Rectal smooth muscle tissue (tissue), 1 donor: ENCODE measurements at regions not wholly inside any gene's neighbourhood (a gene's known extent, or its start where the extent isn't known, plus 50 kb on each side); places are given as distances from the start of the nearest gene placed in this dataset.
"Not testable (repeated sequence)": the region's sequence is repeated elsewhere in the genome, so short reads cannot be mapped to it uniquely, and the experiment has no call there.

Experiments used
- H3K27ac ChIP-seq: one replicate; pipeline ENCODE4 v1.7.0; 2013; ENCODE audit warnings: low read depth, low read length, inconsistent platforms
- H3K27me3 ChIP-seq: one replicate; pipeline ENCODE4 v1.7.0; 2013; ENCODE audit warnings: low read length; ENCODE audit not compliant: control insufficient read depth, insufficient read depth
- H3K36me3 ChIP-seq: one replicate; pipeline ENCODE4 v1.7.0; 2013; ENCODE audit warnings: low read length; ENCODE audit not compliant: control insufficient read depth, insufficient read depth
- H3K4me1 ChIP-seq: one replicate; pipeline ENCODE4 v1.7.0; 2013; ENCODE audit warnings: low read length; ENCODE audit not compliant: control insufficient read depth, insufficient read depth
- H3K4me3 ChIP-seq: one replicate; pipeline ENCODE4 v1.7.0; 2013; ENCODE audit warnings: low read length
- H3K9ac ChIP-seq: one replicate; pipeline ENCODE4 v1.7.0; 2013; ENCODE audit warnings: low read length

GRCh38 chr13:88472316-88472715 lies 801.1 kb downstream of the SLITRK5 start:
- Histone ChIP-seq H3K4me3 (no peak overlapping the region), H3K9ac (no peak overlapping the region)

GRCh38 chr13:88483202-88483601 lies 812.0 kb downstream of the SLITRK5 start:
- Histone ChIP-seq H3K36me3 (no peaks in the 10 kb centered on the region), H3K4me1 (no peaks in the 10 kb centered on the region), H3K4me3 (no peak overlapping the region), H3K9ac (no peak overlapping the region), H3K27ac (no peak overlapping the region), H3K27me3 (no peaks in the 10 kb centered on the region)

More at GRCh38 chr13:88472316-88472715, 801.1 kb downstream of the SLITRK5 start:
- Histone ChIP-seq H3K27ac (no peak overlapping the region), H3K4me1 (no peaks in the 10 kb centered on the region), H3K36me3 (no peaks in the 10 kb centered on the region), H3K27me3 (no peaks in the 10 kb centered on the region)

DNA sequence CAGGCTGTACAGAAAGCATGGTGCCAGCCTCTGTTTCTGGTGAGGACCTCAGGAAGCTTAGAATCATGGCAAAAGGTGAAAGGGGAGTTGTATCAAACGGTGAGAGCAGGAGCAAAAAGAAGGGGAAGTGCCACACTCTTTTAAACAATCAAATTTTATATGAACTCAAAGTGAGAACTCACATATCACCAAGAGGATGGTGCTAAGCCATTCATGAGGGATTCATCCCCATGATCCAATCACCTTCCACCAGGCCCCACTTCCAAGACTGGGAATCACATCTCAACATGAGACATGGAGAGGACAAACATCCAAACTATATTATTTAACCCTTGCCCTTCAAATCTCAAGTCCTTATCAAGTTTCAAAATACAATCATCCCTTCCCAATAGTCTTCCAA lies 836.7 kb downstream of the SLITRK5 start:
- Histone ChIP-seq H3K36me3 (no peaks in the 10 kb centered on the region), H3K4me1 (no peaks in the 10 kb centered on the region), H3K27me3 (no peaks in the 10 kb centered on the region), H3K9ac (no peak overlapping the region), H3K4me3 (no peak overlapping the region), H3K27ac (no peak overlapping the region)

DNA sequence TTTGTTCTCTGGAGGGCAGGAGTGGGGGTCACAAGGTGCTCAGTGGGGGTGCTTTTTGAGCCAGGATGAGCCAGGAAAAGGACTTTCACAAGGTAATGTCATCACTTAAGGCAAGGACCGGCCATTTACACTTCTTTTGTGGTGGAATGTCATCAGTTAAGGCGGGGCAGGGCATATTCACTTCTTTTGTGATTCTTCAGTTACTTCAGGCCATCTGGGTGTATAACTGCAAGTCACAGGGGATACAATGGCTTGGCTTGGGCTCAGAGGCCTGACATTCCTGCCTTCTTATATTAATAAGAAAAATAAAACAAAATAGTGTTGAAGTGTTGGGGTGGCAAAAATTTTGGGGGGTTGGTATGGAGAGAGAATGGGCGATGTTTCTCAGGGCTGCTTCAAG lies 841.8 kb downstream of the SLITRK5 start:
- H3K36me3 ChIP-seq, H3K4me3 ChIP-seq, H3K27me3 ChIP-seq, H3K9ac ChIP-seq, H3K4me1 ChIP-seq, H3K27ac ChIP-seq: not testable (repeated sequence)

- H3K27ac ChIP-seq: no peak overlapping the region
- no peaks in the 10 kb centered on the region for H3K27me3 ChIP-seq
- no peak overlapping the region for H3K4me3 ChIP-seq
- H3K4me1 ChIP-seq: no peaks in the 10 kb centered on the region
- no peak overlapping the region for H3K9ac ChIP-seq
- no peaks in the 10 kb centered on the region for H3K36me3 ChIP-seq
Observed at GRCh38 chr13:88526186-88526852, 855.1 kb downstream of the SLITRK5 start.

DNA sequence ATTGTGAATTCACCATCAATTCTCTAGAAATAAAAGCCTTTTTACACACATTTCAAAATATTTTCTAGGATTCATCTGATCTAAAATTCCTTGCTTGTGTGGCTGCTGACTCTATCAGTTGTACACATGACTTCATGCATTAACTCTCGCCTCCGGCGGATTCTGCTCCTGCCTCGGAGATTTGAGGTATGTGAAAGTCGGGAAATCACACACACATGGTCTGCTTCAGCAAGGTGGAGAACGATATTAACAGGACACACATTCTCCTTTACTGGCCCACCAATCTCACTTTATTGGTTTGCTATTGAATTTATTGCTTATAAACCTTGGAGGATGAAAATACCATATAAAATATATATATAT lies 855.7 kb downstream of the SLITRK5 start:
- Histone ChIP-seq H3K36me3 (no peaks in the 10 kb centered on the region), H3K27ac (no peak overlapping the region), H3K4me3 (no peak overlapping the region), H3K9ac (no peak overlapping the region), H3K27me3 (no peaks in the 10 kb centered on the region), H3K4me1 (no peaks in the 10 kb centered on the region)

- no peak overlapping the region for H3K4me3 ChIP-seq
- H3K27me3 ChIP-seq: no peaks in the 10 kb centered on the region
- no peaks in the 10 kb centered on the region for H3K4me1 ChIP-seq
- H3K36me3 ChIP-seq: no peaks in the 10 kb centered on the region
- H3K9ac ChIP-seq: no peak overlapping the region
- no peak overlapping the region for H3K27ac ChIP-seq
Observed at GRCh38 chr13:88541994-88542393, 870.8 kb downstream of the SLITRK5 start.

DNA sequence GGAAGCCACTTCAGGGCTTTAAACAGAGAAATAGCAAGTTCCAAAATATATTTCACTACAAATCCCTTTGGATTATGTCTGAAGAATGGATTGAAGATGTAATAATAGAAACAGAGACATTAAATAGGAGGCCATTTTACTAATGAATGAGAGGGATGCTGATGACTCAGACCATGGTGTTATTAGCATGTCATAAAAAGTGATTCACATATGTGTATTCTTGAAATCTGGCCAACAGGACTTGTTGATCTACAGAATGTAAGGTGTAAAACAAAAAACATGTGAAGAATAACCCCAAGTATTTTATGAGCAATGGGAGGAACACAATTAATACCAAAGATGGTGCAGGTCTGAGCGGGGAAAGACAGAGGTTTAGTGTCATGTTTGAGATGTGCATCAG lies 873.7 kb downstream of the SLITRK5 start:
- Histone ChIP-seq H3K27ac (no peak overlapping the region), H3K4me1 (no peaks in the 10 kb centered on the region), H3K9ac (no peak overlapping the region), H3K4me3 (no peak overlapping the region), H3K36me3 (no peaks in the 10 kb centered on the region), H3K27me3 (no peaks in the 10 kb centered on the region)

DNA sequence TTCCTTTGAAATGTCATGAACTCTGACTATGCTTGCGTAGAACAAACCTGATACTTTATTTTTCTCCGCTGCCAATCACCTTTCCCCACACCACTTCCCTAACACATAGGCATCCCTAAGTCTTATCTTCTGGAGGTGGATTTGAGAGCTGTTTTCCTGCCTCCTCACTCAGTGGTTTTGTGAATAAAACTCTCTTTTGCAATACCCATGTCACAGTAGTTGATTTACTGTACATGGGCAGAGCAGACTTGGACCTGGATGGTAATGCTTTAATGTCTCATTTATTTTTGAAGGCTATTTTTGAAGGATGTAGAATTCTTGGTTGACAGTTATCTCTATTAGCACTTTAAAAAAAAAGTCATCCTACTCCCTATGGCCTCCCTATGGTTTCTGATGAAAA lies 881.8 kb downstream of the SLITRK5 start:
- no peak overlapping the region for H3K4me3 ChIP-seq
- H3K27me3 ChIP-seq: no peaks in the 10 kb centered on the region
- H3K9ac ChIP-seq: no peak overlapping the region
- H3K36me3 ChIP-seq: no peaks in the 10 kb centered on the region
- no peak overlapping the region for H3K27ac ChIP-seq
- H3K4me1 ChIP-seq: no peaks in the 10 kb centered on the region

DNA sequence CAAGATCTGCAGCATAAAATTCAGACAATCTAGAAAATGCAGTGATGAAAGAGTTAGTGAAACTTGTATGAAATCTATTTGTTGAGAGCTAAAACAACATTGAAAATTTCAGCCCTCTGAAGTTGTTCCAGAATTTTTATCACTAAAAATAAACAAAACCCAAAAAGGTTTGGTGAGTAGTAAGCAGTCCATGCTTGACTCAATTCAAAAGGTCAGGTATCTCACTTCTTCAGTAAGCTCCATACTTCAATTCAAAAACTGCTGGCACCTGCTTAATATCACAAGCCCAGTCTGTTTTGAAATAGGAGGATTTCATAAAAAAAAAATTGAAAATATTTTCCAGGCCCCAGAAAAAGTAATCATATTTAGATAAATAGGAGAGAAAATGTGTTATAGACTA lies 894.4 kb downstream of the SLITRK5 start:
- Histone ChIP-seq H3K27ac (no peak overlapping the region), H3K9ac (no peak overlapping the region), H3K4me3 (no peak overlapping the region), H3K36me3 (no peaks in the 10 kb centered on the region), H3K27me3 (no peaks in the 10 kb centered on the region), H3K4me1 (no peaks in the 10 kb centered on the region)

GRCh38 chr13:88585861-88586260 lies 914.7 kb downstream of the SLITRK5 start:
- Histone ChIP-seq H3K4me3 (no peak overlapping the region), H3K27me3 (no peaks in the 10 kb centered on the region), H3K27ac (no peak overlapping the region), H3K9ac (no peak overlapping the region), H3K36me3 (no peaks in the 10 kb centered on the region), H3K4me1 (no peaks in the 10 kb centered on the region)

GRCh38 chr13:88586263-88586662 lies 915.1 kb downstream of the SLITRK5 start:
- Histone ChIP-seq H3K36me3 (no peaks in the 10 kb centered on the region), H3K4me1 (no peaks in the 10 kb centered on the region), H3K27ac (no peak overlapping the region), H3K4me3 (no peak overlapping the region), H3K27me3 (no peaks in the 10 kb centered on the region), H3K9ac (no peak overlapping the region)

- no peak overlapping the region for H3K4me3 ChIP-seq
- H3K4me1 ChIP-seq: no peaks in the 10 kb centered on the region
Observed at GRCh38 chr13:88590574-88590973, 919.4 kb downstream of the SLITRK5 start.

More at GRCh38 chr13:88590574-88590973, 919.4 kb downstream of the SLITRK5 start:
- Histone ChIP-seq H3K27ac (no peak overlapping the region), H3K36me3 (no peaks in the 10 kb centered on the region), H3K9ac (no peak overlapping the region), H3K27me3 (no peaks in the 10 kb centered on the region)
